Endothelial cell of umbilical vein (primary cell): ENCODE measurements at regions not wholly inside any gene's neighbourhood (a gene's known extent, or its start where the extent isn't known, plus 50 kb on each side); places are given as distances from the start of the nearest gene placed in this dataset.

Source experiments
- BruUV-seq: library from RNA; stranded (reverse); fragments of 400-500 nt; replicated peaks from 2 replicates; lab custom pipeline; 2021; lab: Mats Ljungman, UMichigan
- CTCF ChIA-PET: fragments of 300-600, 350-600 bp; sonication (Branson Sonifier 250); formaldehyde crosslinking; loops from one replicate; lab custom pipeline; 2021; ENCODE audit warnings: antibody characterized with exemption, inconsistent platforms; lab: Charles Lee
- POLR2A ChIA-PET: fragments of 300-600, 350-600 bp; sonication (Branson Sonifier 250); formaldehyde crosslinking; loops from one replicate; lab custom pipeline; 2021; ENCODE audit warnings: antibody characterized with exemption, inconsistent platforms; lab: Charles Lee
- DNase-seq: peaks from one replicate; pipeline ENCODE4 v3.0.0-alpha.2; 2011; ENCODE audit warnings: low read depth, low spot score
- FAIRE-seq: peaks from 2 replicates; lab custom pipeline; 2011; peaks lifted over from hg19 to GRCh38; lab: Jason Lieb, UNC
- H2AFZ ChIP-seq: 2 replicates; pipeline ENCODE4 v1.6.0; 2012; ENCODE audit warnings: low read depth, low read length, control low read depth, inconsistent platforms
- H3K27ac ChIP-seq: 2 replicates; pipeline ENCODE4 v1.5.1; 2011; ENCODE audit warnings: low read depth, mild to moderate bottlenecking, control low read depth, low read length, moderate library complexity; ENCODE audit not compliant: insufficient read depth
- H3K27me3 ChIP-seq, 2 experiments: 2 replicates each; pipeline versions ENCODE4 v1.6.0 to v1.6.1; 2011; ENCODE audit warnings: low read length in 2 of 2, mixed read lengths in 1 of 2; ENCODE audit not compliant: control insufficient read depth in 2 of 2, insufficient read depth in 2 of 2
- H3K36me3 ChIP-seq, 2 experiments: 2 replicates in 1 of 2; 3 replicates in 1 of 2; pipeline ENCODE4 v1.5.1; 2011; ENCODE audit warnings: low read length in 2 of 2, mild to moderate bottlenecking in 1 of 2, moderate library complexity in 1 of 2; ENCODE audit not compliant: control insufficient read depth in 2 of 2, insufficient read depth in 2 of 2; ENCODE audit errors: extremely low read depth in 1 of 2
- H3K4me1 ChIP-seq: 3 replicates; pipeline ENCODE4 v1.5.1; 2011; ENCODE audit warnings: mild to moderate bottlenecking, low read length; ENCODE audit not compliant: control insufficient read depth, insufficient read depth; ENCODE audit errors: extremely low read depth
- H3K4me2 ChIP-seq: 2 replicates; pipeline ENCODE4 v1.6.1; 2011; ENCODE audit warnings: low read length, control low read depth, mixed read lengths; ENCODE audit not compliant: insufficient read depth
- H3K4me3 ChIP-seq, 3 experiments: fragments of 200-600 bp in 1 of 3; sonication (generic), shearing (Covaris generic) in 1 of 3; replicated peaks in 1 of 3; 2 replicates each; pipeline ENCODE4 v1.5.1; 2011 to 2016; ENCODE audit warnings: control low read depth in 3 of 3, low read length in 3 of 3, mild to moderate bottlenecking in 2 of 3, inconsistent platforms in 1 of 3, low read depth in 1 of 3, moderate library complexity in 1 of 3; ENCODE audit not compliant: insufficient read depth in 1 of 3
- H3K79me2 ChIP-seq: 2 replicates; pipeline ENCODE4 v1.6.0; 2012; ENCODE audit warnings: low read length, inconsistent platforms; ENCODE audit not compliant: control insufficient read depth, insufficient read depth
- H3K9ac ChIP-seq: replicated peaks from 2 replicates; pipeline ENCODE3; 2011; ENCODE audit warnings: low read length, control low read depth; ENCODE audit not compliant: insufficient read depth; ENCODE audit errors: extremely low read depth
- H3K9me1 ChIP-seq: replicated peaks from 3 replicates; pipeline ENCODE4 v1.6.0; 2011; ENCODE audit warnings: mild to moderate bottlenecking, low read length; ENCODE audit not compliant: control insufficient read depth, insufficient read depth; ENCODE audit errors: extremely low read depth
- H3K9me3 ChIP-seq: replicated peaks from 2 replicates; pipeline ENCODE4 v1.5.1; 2012; ENCODE audit warnings: low read length, inconsistent platforms; ENCODE audit not compliant: control insufficient read depth, insufficient read depth
- H4K20me1 ChIP-seq: replicated peaks from 2 replicates; pipeline ENCODE3; 2011; ENCODE audit warnings: mild to moderate bottlenecking, low read length; ENCODE audit not compliant: control insufficient read depth, insufficient read depth; ENCODE audit errors: extremely low read depth
- EZH2 ChIP-seq: IDR thresholded peaks from 2 replicates; pipeline ENCODE4 v1.6.1; 2012; ENCODE audit warnings: borderline replicate concordance, low read depth, mild to moderate bottlenecking, moderate library complexity, low read length, inconsistent platforms; ENCODE audit not compliant: severe bottlenecking
- FOS ChIP-seq: IDR thresholded peaks from 2 replicates; pipeline ENCODE4 v1.6.1; 2011; ENCODE audit warnings: mild to moderate bottlenecking, low read length, moderate library complexity, borderline replicate concordance; ENCODE audit not compliant: insufficient read depth
- GATA2 ChIP-seq: IDR thresholded peaks from 2 replicates; pipeline ENCODE4 v1.7.0; 2011; ENCODE audit warnings: low read depth, mild to moderate bottlenecking, moderate library complexity, mixed read lengths, low read length; ENCODE audit not compliant: insufficient read length, insufficient read depth
- JUN ChIP-seq: IDR thresholded peaks from 2 replicates; pipeline ENCODE4 v1.6.1; 2011; ENCODE audit warnings: borderline replicate concordance, low read depth; ENCODE audit not compliant: insufficient read length, insufficient read depth
- MYC ChIP-seq: IDR thresholded peaks from one replicate; pipeline ENCODE4 v1.6.1; 2011; ENCODE audit warnings: mild to moderate bottlenecking, low read depth, low read length
- POLR2A ChIP-seq: IDR thresholded peaks from 2 replicates; pipeline ENCODE4 v1.6.1; 2012; ENCODE audit warnings: low read depth, mild to moderate bottlenecking, control low read depth, low read length
- POLR2AphosphoS5 ChIP-seq: IDR thresholded peaks from 2 replicates; pipeline ENCODE4 v1.6.1; 2012; ENCODE audit warnings: low read depth, mild to moderate bottlenecking, control low read depth, low read length, moderate library complexity; ENCODE audit not compliant: insufficient read depth
- dilution Hi-C: fragments of 300-500 bp; cut with MboI; formaldehyde crosslinking; loops from one replicate; pipeline ENCODE4 v1.15.0; 2019; ENCODE audit warnings: low sequenced_read_pairs; ENCODE audit not compliant: extremely low pct_ligation_motif_present
- intact Hi-C: fragments of 100-400 bp; cut with micrococcal nuclease; formaldehyde crosslinking; loops from one replicate; pipeline ENCODE4 v1.10.0; 2022
- TF ChIP-seq, protein P1 (sequence below), 2 donors: IDR thresholded peaks; 1 replicate in 1 of 2; 2 replicates in 1 of 2; pipeline ENCODE4 v1.5.1; 2011; ENCODE audit warnings: low read length in 2 of 2, mild to moderate bottlenecking in 2 of 2, moderate library complexity in 2 of 2, control low read depth in 1 of 2, inconsistent platforms in 1 of 2, low read depth in 1 of 2; ENCODE audit not compliant: insufficient read depth in 1 of 2; ENCODE audit errors: extremely low read depth in 1 of 2
- TF ChIP-seq, protein P2 (sequence below): IDR thresholded peaks from 2 replicates; pipeline ENCODE4 v1.6.1; 2011; ENCODE audit not compliant: insufficient read depth, insufficient read length

DNA sequence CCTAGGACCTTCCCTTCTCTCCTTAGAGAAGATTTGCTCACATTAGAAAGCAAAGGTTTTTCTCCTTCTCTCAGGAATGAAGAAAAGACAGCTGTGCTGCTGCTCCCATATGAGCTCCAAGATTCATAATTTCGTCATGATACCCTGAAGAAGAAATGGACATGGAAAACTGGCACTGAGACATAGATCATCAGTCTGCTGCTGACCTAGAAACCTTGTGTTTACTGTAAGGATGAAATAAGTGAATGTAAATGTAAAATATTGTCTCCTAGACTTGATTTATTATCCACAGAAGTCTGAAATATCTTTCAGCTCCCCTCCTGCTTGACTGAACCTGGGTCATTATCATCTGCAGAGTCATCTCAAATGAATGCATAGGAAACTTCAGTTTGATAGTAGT is 77.9 kb downstream of the ZC3H11B start:
- H3K4me3 ChIP-seq, result no peak overlapping the region
- POLR2A ChIA-PET, result no interaction called here
- DNase-seq, result no peak

DNA sequence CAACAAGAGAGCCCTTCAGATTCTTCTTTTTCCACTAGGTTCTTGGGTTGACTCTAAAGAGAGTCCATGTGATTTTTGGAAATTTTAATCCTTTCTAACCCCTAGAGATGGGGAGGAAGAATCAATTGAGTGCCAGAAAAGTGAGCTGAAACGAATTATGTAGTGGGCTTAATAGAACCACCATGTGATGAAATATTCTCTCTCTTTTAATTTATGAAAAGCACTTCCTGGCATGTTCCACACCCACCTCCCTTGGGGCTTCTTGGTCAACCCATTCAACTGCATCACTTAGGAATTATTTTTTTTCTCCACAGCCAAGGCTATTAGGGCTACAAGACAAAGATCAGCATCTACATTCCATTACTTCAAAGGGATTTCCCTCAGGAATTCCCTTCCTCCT is 79.6 kb downstream of the ZC3H11B start:
- Histone ChIP-seq H3K9me3 (no peaks in the 10 kb centered on the region), H3K27me3 (no peaks in the 10 kb centered on the region), H3K79me2 (no peaks in the 10 kb centered on the region), H3K9me1 (no peaks in the 10 kb centered on the region), H3K36me3 (no peaks in the 10 kb centered on the region), H3K4me3 (no peak overlapping the region), H2AFZ (no peak overlapping the region), H3K9ac (no peak overlapping the region), H3K27ac (no peak overlapping the region), H3K4me2 (no peak overlapping the region), H4K20me1 (no peaks in the 10 kb centered on the region), H3K4me1 (no peaks in the 10 kb centered on the region)
- ChIA-PET POLR2A (no interaction called here), CTCF (no interaction called here)
- dilution Hi-C loops (no loop called here), intact Hi-C loops (no loop called here)
- BruUV-seq, result no TSS peak
- no peak for DNase-seq
- FAIRE-seq, result no peak
- TF ChIP-seq FOS, result no peak
- no peak for TF ChIP-seq MYC
- TF ChIP-seq, protein P1, sequence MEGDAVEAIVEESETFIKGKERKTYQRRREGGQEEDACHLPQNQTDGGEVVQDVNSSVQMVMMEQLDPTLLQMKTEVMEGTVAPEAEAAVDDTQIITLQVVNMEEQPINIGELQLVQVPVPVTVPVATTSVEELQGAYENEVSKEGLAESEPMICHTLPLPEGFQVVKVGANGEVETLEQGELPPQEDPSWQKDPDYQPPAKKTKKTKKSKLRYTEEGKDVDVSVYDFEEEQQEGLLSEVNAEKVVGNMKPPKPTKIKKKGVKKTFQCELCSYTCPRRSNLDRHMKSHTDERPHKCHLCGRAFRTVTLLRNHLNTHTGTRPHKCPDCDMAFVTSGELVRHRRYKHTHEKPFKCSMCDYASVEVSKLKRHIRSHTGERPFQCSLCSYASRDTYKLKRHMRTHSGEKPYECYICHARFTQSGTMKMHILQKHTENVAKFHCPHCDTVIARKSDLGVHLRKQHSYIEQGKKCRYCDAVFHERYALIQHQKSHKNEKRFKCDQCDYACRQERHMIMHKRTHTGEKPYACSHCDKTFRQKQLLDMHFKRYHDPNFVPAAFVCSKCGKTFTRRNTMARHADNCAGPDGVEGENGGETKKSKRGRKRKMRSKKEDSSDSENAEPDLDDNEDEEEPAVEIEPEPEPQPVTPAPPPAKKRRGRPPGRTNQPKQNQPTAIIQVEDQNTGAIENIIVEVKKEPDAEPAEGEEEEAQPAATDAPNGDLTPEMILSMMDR (IDR thresholded peaks at IDR 0.05; ENCODE audit: extremely low read depth in 1 of 2, insufficient read depth in 1 of 2, low read depth in 1 of 2, low read length in 2 of 2), result no peak
- TF ChIP-seq POLR2AphosphoS5, result no peak
- no peak for TF ChIP-seq JUN
- no peak for TF ChIP-seq POLR2A
- TF ChIP-seq, protein P2, sequence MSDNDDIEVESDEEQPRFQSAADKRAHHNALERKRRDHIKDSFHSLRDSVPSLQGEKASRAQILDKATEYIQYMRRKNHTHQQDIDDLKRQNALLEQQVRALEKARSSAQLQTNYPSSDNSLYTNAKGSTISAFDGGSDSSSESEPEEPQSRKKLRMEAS, result no peak
- TF ChIP-seq GATA2, result no peak
- TF ChIP-seq EZH2, result no peak

More for the DNA sequence above, 77.9 kb downstream of the ZC3H11B start:
- dilution Hi-C loops, result no loop called here
- Histone ChIP-seq H4K20me1 (no peaks in the 10 kb centered on the region), H2AFZ (no peak overlapping the region), H3K79me2 (no peaks in the 10 kb centered on the region), H3K9me1 (no peaks in the 10 kb centered on the region), H3K4me1 (no peaks in the 10 kb centered on the region), H3K4me2 (no peak overlapping the region), H3K9me3 (no peaks in the 10 kb centered on the region), H3K27ac (no peak overlapping the region), H3K36me3 (no peaks in the 10 kb centered on the region), H3K27me3 (no peaks in the 10 kb centered on the region), H3K9ac (no peak overlapping the region)
- no peak for FAIRE-seq
- no TSS peak for BruUV-seq
- no peak for TF ChIP-seq EZH2
- TF ChIP-seq, protein P2, result no peak
- no peak for TF ChIP-seq POLR2A
- TF ChIP-seq, protein P1 (IDR thresholded peaks at IDR 0.05; ENCODE audit: extremely low read depth in 1 of 2, insufficient read depth in 1 of 2, low read depth in 1 of 2, low read length in 2 of 2), result no peak
- CTCF ChIA-PET, result interaction anchor here (1.2 kb wide), 1 partner anchor 17 kb away, joined by 3 read pairs; no protein-coding TSS in a partner anchor
- intact Hi-C loops, result no loop called here
